Memory B cell (primary cell): ENCODE measurements at regions not wholly inside any gene's neighbourhood (a gene's known extent, or its start where the extent isn't known, plus 50 kb on each side); places are given as distances from the start of the nearest gene placed in this dataset.
"Not testable (repeated sequence)": the region's sequence is repeated elsewhere in the genome, so short reads cannot be mapped to it uniquely, and the experiment has no call there.

Experiments
- ATAC-seq: fragments of 150-1000 bp; cut with Tn5 transposase; 2 replicates; pipeline ENCODE4 v1.10.0; 2021; ENCODE audit warnings: low read depth, mild to moderate bottlenecking, moderate library complexity
- DNase-seq, 2 donors: peaks; one replicate each; pipeline ENCODE4 v3.0.0; 2022; ENCODE audit warnings: low spot score in 2 of 2
- H3K27ac Mint-ChIP-seq: one replicate; pipeline ENCODE4 v1.8.0; 2022; ENCODE audit warnings: mild to moderate bottlenecking, moderate library complexity, mixed read lengths
- H3K27me3 Mint-ChIP-seq: one replicate; pipeline ENCODE4 v1.8.0; 2022; ENCODE audit warnings: mixed read lengths
- H3K36me3 Mint-ChIP-seq: one replicate; pipeline ENCODE4 v1.8.0; 2022; ENCODE audit warnings: mild to moderate bottlenecking, mixed read lengths
- H3K4me1 Mint-ChIP-seq: one replicate; pipeline ENCODE4 v1.8.0; 2022; ENCODE audit warnings: mixed read lengths
- H3K4me3 Mint-ChIP-seq: one replicate; pipeline ENCODE4 v1.8.0; 2022; ENCODE audit warnings: mild to moderate bottlenecking, moderate library complexity, mixed read lengths
- H3K9me3 Mint-ChIP-seq: one replicate; pipeline ENCODE4 v1.8.0; 2022; ENCODE audit warnings: mixed read lengths

DNA sequence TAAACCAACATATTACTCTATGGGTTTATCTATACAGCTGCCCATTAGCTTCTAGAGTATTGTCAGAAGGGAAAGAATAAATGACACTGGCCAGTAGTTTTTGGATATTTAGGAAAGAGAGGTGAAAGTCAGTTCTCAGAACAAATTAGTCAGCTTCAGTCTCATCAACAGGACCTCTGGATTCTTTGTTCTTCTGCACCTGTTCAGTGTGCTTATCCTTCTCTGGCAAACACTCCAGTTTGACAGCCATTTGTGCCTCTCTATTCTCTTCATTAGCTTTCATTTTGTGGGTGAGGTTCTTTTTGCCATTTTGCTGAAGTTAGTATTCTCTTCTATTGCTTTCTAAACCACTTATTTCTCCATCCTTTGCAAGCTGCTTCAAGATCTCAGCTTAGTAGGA lies 107.0 kb downstream of the PCDH18 start:
- Mint-ChIP-seq H3K9me3 (peaks cover 7% of the 10 kb centered on the region), H3K27ac (no peak overlapping the region), H3K36me3 (no peaks in the 10 kb centered on the region), H3K27me3 (no peaks in the 10 kb centered on the region), H3K4me3 (no peak overlapping the region), H3K4me1 (no peaks in the 10 kb centered on the region)
- DNase-seq (no peak), ATAC-seq (no peak)

DNA sequence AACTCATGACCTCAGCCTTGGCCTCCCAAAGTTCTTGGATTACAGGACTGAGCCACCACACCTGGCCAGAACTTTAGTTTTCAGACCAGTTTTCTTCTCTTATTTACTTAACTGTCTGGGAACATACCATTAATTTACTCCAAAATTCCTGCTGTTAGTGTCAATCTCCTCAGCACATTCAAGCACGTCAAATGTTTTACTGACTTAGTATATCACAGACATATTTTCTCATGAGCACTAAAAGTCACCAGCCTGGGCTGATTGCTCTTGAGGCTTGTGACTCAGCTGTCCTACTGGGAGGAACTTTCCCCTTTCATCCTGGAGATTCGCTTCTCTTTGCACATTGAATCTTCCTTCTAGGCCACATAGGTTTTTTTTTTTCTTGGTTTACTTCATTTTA lies 109.6 kb downstream of the PCDH18 start:
- Mint-ChIP-seq H3K4me3 (no peak overlapping the region), H3K27ac (no peak overlapping the region), H3K27me3 (no peaks in the 10 kb centered on the region), H3K36me3 (no peaks in the 10 kb centered on the region), H3K4me1 (no peaks in the 10 kb centered on the region), H3K9me3 (peaks cover 2% of the 10 kb centered on the region)
- no peak for DNase-seq
- ATAC-seq, result no peak

DNA sequence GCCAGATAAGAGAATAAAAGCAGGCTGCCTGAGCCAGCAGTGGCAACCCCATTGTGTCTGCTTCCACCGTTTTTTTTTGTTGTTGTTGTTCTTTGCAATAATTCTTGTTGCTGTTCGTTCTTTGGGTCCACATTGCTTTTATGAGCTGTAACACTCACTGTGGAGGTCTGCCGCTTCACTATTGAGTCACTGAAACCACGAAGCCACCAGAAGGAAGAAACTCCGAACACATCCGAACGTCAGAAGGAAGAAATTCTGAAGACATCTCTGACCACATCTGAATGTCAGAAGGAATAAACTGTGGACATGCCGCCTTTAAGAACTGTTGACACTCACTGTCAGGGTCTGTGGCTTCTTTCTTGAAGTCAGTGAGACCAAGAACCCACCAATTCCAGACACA lies 110.5 kb downstream of the PCDH18 start:
- DNase-seq (no peak), ATAC-seq (no peak)

DNA sequence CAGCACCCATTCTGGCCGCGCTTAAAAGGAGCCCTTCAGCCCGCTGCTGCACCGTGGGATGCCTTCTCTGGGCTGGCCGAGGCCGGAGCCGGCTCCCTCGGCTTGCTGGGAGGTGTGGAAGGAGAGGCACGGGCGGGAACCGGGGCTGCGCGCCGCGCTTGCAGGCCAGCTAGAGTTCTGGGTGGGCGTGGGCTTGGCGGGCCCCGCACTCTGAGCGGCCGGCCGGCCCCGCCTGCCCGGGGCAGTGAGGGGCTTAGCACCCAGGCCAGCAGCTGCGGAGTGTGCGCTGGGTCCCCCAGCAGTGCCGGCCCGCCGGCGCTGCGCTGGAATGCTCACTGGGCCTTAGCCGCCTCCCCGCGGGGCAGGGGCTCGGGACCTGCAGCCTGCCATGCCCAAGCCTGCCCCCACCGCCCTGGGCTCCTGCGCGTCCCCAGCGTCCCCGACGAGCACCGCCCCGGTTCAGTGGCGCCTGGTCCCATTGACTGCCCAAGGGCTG lies 111.3 kb downstream of the PCDH18 start:
- Mint-ChIP-seq H3K4me3 (no peak overlapping the region), H3K9me3 (peaks cover 2% of the 10 kb centered on the region), H3K4me1 (no peaks in the 10 kb centered on the region), H3K27ac (no peak overlapping the region), H3K36me3 (no peaks in the 10 kb centered on the region), H3K27me3 (no peaks in the 10 kb centered on the region)
- ATAC-seq (no peak), DNase-seq (no peak)

More for the DNA sequence above, 110.5 kb downstream of the PCDH18 start:
- Mint-ChIP-seq H3K36me3 (no peaks in the 10 kb centered on the region), H3K27ac (no peak overlapping the region), H3K4me3 (no peak overlapping the region), H3K27me3 (no peaks in the 10 kb centered on the region), H3K4me1 (no peaks in the 10 kb centered on the region), H3K9me3 (peaks cover 2% of the 10 kb centered on the region)

DNA sequence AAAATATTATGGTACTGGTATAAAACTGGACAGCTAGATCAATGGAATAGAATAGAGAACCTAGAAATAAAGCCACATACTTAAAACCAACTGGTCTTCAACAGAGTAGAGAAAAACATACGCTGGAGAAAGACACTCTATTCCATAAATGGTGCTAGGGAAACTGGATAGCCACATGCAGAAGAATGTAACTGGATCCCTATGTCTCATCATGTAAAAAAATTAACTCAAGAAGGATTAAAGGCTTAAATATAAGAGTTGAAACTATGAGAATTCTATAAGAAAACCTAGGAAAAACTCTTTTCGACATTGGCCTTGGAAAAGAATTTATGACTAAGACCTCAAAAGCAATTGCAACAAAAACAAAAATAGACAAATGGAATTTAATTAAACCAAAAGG lies 114.6 kb downstream of the PCDH18 start:
- Mint-ChIP-seq H3K27ac (no peak overlapping the region), H3K9me3 (no peaks in the 10 kb centered on the region), H3K36me3 (no peaks in the 10 kb centered on the region), H3K4me3 (no peak overlapping the region), H3K4me1 (no peaks in the 10 kb centered on the region), H3K27me3 (no peaks in the 10 kb centered on the region)
- ATAC-seq, result no peak
- no peak for DNase-seq

DNA sequence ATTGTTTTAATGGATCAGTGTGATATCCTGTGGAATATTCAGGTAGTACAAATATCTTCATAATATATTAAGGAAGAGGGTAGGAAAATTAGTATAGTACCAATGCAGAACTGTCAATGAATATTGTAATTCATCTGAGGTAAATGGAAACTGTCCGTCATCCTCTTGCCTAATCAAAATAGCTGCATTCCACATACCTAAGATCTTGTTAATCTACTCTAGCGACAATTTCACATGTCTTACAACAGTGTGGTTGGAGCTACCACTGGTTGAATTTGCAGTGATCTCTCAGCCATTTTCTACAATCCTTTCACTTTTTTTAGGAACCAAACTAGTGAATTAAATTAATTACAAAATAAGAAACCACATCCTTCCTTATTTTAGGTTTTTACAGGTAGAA lies 117.5 kb downstream of the PCDH18 start:
- ATAC-seq (no peak), DNase-seq (no peak)
- Mint-ChIP-seq H3K27me3 (no peaks in the 10 kb centered on the region), H3K36me3 (no peaks in the 10 kb centered on the region), H3K9me3 (no peaks in the 10 kb centered on the region), H3K4me1 (no peaks in the 10 kb centered on the region), H3K27ac (no peak overlapping the region), H3K4me3 (no peak overlapping the region)

DNA sequence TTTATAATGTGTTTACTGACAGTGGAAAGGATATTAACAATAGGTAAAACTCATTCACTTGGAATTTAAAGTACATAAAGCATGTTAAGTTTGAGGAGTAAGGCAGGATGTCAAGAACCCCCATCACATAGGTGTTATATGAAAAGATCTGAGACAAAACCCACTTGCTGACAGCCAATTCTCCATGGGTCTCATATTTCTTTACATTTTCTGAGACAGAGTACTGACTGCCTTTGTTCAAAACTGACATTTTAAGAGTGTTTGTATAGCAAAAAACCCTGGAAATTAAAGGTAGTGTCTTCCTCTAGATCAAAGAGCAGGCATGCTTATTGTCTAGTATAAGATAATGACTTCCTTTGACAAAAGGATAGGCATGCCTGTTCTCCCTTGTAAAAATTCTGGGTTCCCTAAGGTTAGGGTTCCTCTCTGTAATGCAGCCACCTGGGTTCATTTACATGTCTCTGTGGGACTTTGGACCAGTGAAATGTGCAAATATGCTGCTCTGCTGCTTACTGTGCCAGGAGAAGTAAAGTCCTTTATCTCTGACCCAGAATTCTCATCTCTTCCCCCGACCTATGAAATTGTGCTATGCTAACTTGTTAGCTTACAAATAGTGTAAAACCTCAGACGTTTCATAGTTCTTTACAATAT lies 123.6 kb downstream of the PCDH18 start:
- DNase-seq (no peak), ATAC-seq (no peak)
- no peaks in the 10 kb centered on the region for H3K36me3 Mint-ChIP-seq
- H3K27me3 Mint-ChIP-seq, result no peaks in the 10 kb centered on the region
- H3K4me1 Mint-ChIP-seq, result no peaks in the 10 kb centered on the region
- peaks cover 2% of the 10 kb centered on the region for H3K9me3 Mint-ChIP-seq
- H3K4me3 Mint-ChIP-seq, result no peak overlapping the region
- H3K27ac Mint-ChIP-seq, result no peak overlapping the region

DNA sequence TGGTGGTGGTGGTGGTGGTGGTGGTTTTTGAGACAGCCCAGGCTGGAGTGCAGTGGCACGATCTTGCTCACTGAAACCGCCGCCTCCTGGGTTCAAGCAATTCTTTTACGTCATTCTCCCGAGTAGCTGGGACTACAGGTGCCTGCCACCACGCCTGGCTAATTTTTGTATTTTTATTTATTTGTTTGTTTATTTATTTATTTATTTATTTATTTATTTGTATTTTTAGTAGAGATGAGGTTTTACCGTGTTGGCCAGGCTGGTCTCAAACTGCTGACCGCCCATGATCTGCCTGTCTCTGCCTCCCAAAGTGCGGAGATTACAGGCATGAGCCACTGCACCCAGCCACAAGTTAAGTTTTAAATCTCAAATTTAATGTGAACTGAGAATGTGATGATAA lies 126.5 kb downstream of the PCDH18 start:
- H3K27me3 Mint-ChIP-seq, H3K27ac Mint-ChIP-seq, H3K4me3 Mint-ChIP-seq: not testable (repeated sequence)

DNA sequence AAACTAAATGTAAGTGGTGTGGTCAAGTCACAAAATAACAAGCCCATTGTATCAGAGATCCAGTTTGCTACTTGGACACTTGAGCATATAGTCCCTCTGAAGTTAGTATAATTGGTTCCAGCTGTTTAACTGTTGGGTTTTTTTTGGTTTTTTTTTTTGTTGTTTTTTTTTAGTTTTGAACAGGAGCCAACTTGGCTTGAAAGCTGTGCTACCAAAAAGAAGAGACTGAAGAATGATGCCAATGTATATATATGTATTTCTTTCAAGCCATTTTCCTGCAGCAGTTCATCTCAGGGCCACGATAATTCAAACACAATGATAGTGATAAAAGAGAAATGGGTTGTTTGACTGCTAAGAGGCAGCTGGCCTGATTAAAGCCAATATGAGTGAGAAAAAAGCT lies 138.3 kb downstream of the PCDH18 start:
- Mint-ChIP-seq H3K27me3 (no peaks in the 10 kb centered on the region), H3K36me3 (no peaks in the 10 kb centered on the region), H3K9me3 (no peaks in the 10 kb centered on the region), H3K4me3 (no peak overlapping the region), H3K27ac (no peak overlapping the region), H3K4me1 (no peaks in the 10 kb centered on the region)
- ATAC-seq (no peak), DNase-seq (no peak)

More for the DNA sequence above, 126.5 kb downstream of the PCDH18 start:
- ATAC-seq, H3K4me1 Mint-ChIP-seq, H3K36me3 Mint-ChIP-seq, DNase-seq, H3K9me3 Mint-ChIP-seq: not testable (repeated sequence)

DNA sequence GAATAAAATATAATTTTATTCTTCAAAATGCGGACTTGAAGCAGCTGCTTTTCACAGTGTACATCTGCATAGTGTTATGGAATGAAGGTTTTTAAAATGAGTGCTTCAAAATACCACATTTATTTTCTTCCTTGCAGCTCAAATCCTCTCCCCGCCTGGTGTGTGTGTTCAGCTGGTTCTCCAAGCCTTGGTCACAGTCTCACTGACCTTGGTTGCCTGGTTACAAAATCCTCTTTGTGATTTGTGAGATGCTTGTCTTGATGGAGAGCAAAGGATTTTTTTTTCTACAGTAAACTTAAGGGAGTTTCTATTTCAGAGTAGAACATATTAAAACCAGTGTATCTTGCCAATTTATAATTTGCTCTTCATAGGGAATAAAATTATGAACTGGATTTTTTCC lies 139.2 kb downstream of the PCDH18 start:
- no peak for DNase-seq
- no peak overlapping the region for H3K27ac Mint-ChIP-seq
- H3K36me3 Mint-ChIP-seq, result no peaks in the 10 kb centered on the region
- H3K4me3 Mint-ChIP-seq, result no peak overlapping the region
- H3K4me1 Mint-ChIP-seq, result no peaks in the 10 kb centered on the region
- no peaks in the 10 kb centered on the region for H3K27me3 Mint-ChIP-seq
- H3K9me3 Mint-ChIP-seq, result no peaks in the 10 kb centered on the region
- no peak for ATAC-seq

DNA sequence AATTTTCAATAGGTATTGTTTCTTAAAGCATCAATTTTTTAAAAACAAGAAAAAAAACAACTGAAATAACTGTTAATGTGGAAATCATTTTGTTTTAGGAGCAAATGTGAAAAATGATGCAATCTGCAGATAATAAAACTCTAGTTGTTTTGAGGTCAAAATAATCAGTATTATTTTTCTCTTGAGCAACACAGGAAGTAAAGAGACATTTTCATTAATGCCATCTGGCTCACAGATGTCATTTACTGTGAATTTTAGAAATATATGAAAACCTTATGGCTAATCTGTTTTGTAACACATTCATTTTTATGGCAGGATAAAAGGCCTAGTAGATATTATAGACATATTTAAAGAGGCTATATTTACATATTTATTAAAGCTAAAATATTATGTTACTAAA lies 141.6 kb downstream of the PCDH18 start:
- DNase-seq (no peak), ATAC-seq (no peak)
- H3K4me1 Mint-ChIP-seq, result no peaks in the 10 kb centered on the region
- H3K27me3 Mint-ChIP-seq, result no peaks in the 10 kb centered on the region
- H3K27ac Mint-ChIP-seq, result no peak overlapping the region
- no peak overlapping the region for H3K4me3 Mint-ChIP-seq
- no peaks in the 10 kb centered on the region for H3K36me3 Mint-ChIP-seq
- no peaks in the 10 kb centered on the region for H3K9me3 Mint-ChIP-seq

DNA sequence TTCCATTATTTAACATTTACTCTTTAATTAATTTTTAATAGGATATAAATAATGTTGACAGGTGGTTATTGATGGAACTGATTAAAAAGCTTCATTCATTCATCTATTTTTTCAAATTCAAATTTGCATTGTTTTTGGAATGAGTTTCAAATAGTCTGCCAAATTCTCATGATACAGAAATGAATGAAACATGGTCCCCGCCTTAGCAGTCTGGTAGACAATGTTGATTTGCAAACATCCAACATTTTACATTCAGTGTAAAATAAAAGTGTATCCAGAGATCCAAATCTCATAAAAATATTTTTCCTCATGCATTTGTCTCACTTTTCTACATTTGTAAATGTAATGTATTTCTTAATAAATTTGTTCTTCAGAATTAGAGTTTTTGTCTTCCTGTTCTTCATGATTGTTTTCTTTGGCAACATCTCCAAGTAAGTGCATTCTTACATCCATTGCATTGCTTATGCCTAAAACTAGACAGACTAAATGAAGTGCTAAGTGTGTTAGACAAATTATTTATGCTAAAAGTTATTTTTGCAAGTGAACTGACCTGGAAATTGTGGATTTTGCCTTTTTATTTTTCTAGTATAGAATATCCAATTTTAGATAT lies 142.3 kb downstream of the PCDH18 start:
- ATAC-seq (no peak), DNase-seq (no peak)
- H3K9me3 Mint-ChIP-seq, result no peaks in the 10 kb centered on the region
- H3K27me3 Mint-ChIP-seq, result no peaks in the 10 kb centered on the region
- H3K4me1 Mint-ChIP-seq, result no peaks in the 10 kb centered on the region
- H3K27ac Mint-ChIP-seq, result no peak overlapping the region
- no peak overlapping the region for H3K4me3 Mint-ChIP-seq
- H3K36me3 Mint-ChIP-seq, result no peaks in the 10 kb centered on the region

DNA sequence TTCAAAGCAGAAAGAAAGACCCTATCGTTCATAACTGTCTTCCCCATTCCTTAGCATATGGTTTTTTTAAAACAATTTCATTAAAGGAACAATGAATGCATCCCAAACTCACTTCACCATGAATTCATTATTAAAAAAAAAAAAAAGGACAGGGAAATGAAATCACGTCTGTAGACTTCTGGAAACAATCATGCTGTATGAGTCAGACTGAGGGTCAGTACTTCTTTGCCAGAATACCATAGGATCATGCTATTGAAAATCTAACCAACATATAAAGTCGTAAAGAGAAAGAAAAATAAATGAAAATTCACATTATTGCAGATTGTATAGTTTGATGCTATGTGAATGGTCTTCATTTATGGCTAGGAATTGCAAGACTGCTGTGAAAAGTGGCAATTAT lies 144.4 kb downstream of the PCDH18 start:
- no peak overlapping the region for H3K4me3 Mint-ChIP-seq
- peaks cover 4% of the 10 kb centered on the region for H3K9me3 Mint-ChIP-seq
- H3K27ac Mint-ChIP-seq, result no peak overlapping the region
- DNase-seq, result no peak
- H3K27me3 Mint-ChIP-seq, result no peaks in the 10 kb centered on the region
- H3K36me3 Mint-ChIP-seq, result no peaks in the 10 kb centered on the region
- ATAC-seq, result no peak
- H3K4me1 Mint-ChIP-seq, result no peaks in the 10 kb centered on the region

DNA sequence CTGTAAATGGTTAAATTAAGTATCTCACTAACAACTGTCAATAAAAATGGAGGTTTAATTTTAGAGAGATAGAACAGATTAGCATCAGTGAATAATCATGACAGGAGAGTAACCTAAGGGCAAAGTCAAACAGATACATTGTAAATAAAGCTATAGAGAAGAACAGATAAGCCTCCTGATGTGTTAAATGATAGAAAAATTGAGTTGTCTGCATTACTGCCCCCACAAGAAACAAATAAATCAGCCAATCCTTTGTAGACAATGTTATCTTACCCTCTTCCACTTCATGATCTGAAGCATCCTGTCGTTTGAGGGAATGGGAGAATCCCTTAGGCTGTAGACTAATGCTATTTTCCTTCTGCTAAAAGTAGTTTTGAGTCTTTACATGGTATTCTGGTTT lies 147.8 kb downstream of the PCDH18 start:
- H3K36me3 Mint-ChIP-seq, result no peaks in the 10 kb centered on the region
- H3K4me1 Mint-ChIP-seq, result no peaks in the 10 kb centered on the region
- no peak overlapping the region for H3K4me3 Mint-ChIP-seq
- DNase-seq (no peak), ATAC-seq (no peak)
- no peak overlapping the region for H3K27ac Mint-ChIP-seq
- no peaks in the 10 kb centered on the region for H3K27me3 Mint-ChIP-seq
- H3K9me3 Mint-ChIP-seq, result peaks cover 4% of the 10 kb centered on the region

DNA sequence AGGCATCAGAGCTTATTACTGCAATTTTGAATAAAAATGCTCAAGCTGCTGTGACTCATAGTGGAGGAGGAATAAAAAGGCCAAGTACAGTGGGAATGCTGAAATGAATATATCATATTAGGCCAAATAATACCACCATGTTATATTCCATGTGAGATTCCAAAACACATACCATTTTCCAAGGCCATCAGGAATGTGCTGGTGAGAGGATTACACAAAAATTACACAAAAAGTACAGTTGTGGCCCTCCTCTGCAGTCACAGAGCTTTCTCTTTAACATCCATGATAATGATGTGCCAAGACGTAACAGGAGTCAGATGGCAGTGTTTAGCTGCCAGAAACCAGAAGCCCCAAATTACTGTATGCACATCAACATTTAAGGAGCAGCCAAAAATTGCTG lies 153.5 kb downstream of the PCDH18 start:
- Mint-ChIP-seq H3K4me1 (no peaks in the 10 kb centered on the region), H3K36me3 (no peaks in the 10 kb centered on the region), H3K4me3 (no peak overlapping the region), H3K9me3 (peaks cover 12% of the 10 kb centered on the region), H3K27ac (no peak overlapping the region), H3K27me3 (no peaks in the 10 kb centered on the region)
- no peak for ATAC-seq
- DNase-seq, result no peak
